GM21619 (cell line): ENCODE measurements at regions not wholly inside any gene's neighbourhood (a gene's known extent, or its start where the extent isn't known, plus 50 kb on each side); places are given as distances from the start of the nearest gene placed in this dataset.
"Not testable (repeated sequence)": the region's sequence is repeated elsewhere in the genome, so short reads cannot be mapped to it uniquely, and the experiment has no call there.

Experiments
- ATAC-seq: cut with Tn5 transposase; IDR thresholded peaks from one replicate; pipeline ENCODE4 v1.9.1; 2021; ENCODE audit not compliant: unreplicated experiment

DNA sequence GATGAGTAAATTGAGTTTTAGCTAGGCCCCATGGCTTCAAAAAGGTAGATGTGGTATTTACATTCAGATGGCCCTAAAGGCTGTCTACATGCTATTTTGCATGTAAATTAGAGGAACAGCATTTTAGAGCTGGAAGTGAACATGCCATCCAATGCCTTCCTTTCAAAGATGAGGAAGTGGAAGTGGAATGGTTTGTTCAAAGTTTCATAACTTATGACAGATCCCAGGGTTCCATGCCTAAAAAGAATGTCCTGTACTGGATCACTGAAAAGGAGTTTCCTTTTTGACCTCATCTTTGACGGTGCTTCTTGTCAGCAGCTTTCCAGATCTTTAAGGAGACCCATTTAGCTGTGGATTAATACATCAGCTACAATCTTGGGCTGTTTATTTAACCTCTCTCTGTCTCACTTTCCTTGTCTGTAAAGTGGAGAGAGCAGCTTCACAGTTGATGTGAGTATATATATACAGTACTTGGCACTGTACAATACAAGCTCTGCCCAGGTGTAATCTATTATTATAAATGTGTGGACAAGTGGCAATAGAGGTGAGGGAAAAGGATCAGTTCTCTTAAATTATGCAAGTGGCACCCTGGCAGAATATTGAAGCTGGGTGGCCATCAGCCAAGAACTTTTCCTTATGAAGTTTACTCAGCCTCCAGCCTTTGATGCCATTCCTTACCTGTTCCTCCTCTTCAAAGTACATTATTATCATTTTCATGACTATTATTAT, 68.7 kb upstream of the GOLGA8B start:
- no peak for ATAC-seq

GRCh38 chr15:34650177-34650576, 66.7 kb upstream of the GOLGA8B start:
- peak; percentile 47 for ATAC-seq

DNA sequence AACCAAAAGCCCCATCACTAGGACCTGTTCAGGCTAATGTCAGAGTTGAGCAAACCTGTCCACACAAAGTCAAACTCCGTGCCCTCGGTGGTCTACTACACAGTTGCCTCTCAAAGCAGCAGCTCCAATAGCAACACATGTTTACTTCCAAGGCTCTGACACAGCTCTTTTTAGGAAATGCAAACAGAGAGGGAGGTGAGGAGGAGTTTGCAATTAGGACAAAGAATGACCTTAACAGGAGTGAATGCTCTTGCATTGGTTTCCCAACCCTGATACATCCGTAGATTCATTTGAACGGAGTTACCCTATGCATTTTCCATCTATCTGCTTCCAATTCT, 64.8 kb upstream of the GOLGA8B start:
- no peak for ATAC-seq

GRCh38 chr15:34647569-34648293, 64.3 kb upstream of the GOLGA8B start:
- no peak for ATAC-seq

DNA sequence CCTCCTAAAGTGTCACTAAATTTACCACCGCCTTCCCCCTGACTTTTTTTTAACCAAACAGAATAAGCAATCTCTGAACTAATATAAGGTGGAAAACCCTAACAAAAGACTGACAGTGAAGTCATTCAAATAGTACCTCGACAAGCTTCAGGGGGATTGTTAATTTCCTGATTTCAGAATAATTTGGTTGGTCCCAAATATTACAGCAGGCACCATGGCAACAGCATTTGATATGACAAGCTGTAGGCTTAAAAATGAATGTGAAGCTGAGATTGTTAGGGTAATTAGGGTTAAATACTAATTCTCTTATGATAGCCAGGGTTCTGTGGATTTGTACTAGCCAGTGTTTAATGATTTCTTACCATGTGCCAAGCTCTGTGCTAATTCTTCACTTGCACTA, 63.5 kb upstream of the GOLGA8B start:
- ATAC-seq, result no peak

GRCh38 chr15:34644851-34645250, 61.4 kb upstream of the GOLGA8B start:
- ATAC-seq, result no peak

- no peak for ATAC-seq
Observed at GRCh38 chr15:34644061-34644460, 60.6 kb upstream of the GOLGA8B start.

- no peak for ATAC-seq
Observed at GRCh38 chr15:34642247-34642646, 58.8 kb upstream of the GOLGA8B start.

DNA sequence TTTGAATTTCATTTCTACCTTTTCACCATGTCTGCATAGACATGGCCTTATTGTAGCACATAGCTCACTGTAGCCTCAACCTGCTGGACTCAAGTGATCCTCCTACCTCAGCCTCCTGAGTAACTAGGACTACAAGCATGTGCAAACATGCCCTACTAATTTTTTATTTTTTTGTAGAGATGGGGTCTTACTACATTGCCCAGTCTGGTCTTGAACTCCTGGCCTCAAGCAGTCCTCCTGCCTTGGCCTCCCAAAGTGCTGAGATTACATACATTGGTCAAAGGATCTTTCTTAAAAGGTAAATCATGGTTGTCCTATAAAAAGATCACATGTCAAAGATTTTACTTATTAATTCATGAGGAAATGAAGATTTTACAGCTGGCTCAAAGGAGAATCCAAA, 57.2 kb upstream of the GOLGA8B start:
- no peak for ATAC-seq

DNA sequence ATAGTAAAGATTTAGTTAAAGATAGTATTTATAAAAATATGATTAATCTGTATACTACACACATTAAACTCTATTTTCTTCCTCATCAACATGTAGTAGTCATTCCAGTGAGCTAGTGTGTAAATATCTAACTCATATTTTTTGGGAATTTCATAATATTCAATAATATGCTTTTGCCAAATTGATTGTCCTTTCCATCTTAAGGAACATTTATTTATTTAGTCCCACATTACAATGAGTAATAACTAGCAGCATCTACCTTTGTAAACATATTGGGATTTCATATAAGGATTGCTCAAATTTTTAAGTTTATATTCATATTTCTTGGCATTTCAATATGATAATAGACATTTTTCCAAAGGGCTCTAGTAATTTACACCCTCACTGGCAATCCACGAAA, 53.9 kb upstream of the GOLGA8B start:
- no peak for ATAC-seq

DNA sequence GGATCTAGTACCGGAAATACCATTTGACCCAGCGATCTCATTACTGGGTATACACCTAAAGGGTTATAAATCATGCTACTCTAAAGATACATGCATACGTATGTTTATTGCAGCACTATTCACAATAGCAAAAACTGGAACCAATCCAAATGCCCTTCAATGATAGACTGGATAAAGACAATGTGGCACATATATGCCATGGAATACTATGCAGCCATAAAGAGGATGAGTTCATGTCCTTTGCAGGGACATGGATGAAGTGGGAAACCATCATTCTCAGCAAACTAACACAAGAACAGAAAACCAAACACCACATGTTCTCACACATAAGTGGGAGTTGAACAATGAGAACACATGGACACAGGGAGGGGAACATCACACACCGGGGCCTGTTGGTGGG, 50.2 kb upstream of the GOLGA8B start:
- not testable (repeated sequence) for ATAC-seq
